Pancreas (tissue), 10 donors: ENCODE measurements at regions not wholly inside any gene's neighbourhood (a gene's known extent, or its start where the extent isn't known, plus 50 kb on each side); places are given as distances from the start of the nearest gene placed in this dataset.

Experiments used
- ATAC-seq, 4 donors: fragments of 200-7000 bp; cut with Tn5 transposase; one replicate each; pipeline versions ENCODE4 v1.8.0 to v1.9.1; 2020; ENCODE audit warnings: mild to moderate bottlenecking in 4 of 4, moderate library complexity in 4 of 4
- DNase-seq, 6 donors: peaks; one replicate each; pipeline ENCODE4 v3.0.0-alpha.2; 2020
- FAIRE-seq: peaks from 2 replicates; lab custom pipeline; 2012; peaks lifted over from hg19 to GRCh38; lab: Jason Lieb, UNC
- H3K27ac ChIP-seq, 4 donors: fragments of 200-600 bp; sonication (generic); 1 replicate in 3 of 4; 2 replicates in 1 of 4; pipeline versions ENCODE4 v1.5.0 to v1.8.0; 2020
- H3K27me3 ChIP-seq, 4 donors: fragments of 200-600 bp; one replicate each; pipeline ENCODE4 v1.8.0; 2021
- H3K36me3 ChIP-seq, 3 donors: fragments of 200-600 bp; sonication (generic) in 1 of 3; one replicate each; pipeline versions ENCODE4 v1.5.0 to v1.8.0; 2020 to 2021
- H3K4me1 ChIP-seq, 3 donors: fragments of 200-600 bp; one replicate each; pipeline ENCODE4 v1.8.0; 2021
- H3K4me3 ChIP-seq, 4 donors: fragments of 200-600 bp; sonication (generic) in 2 of 4; one replicate each; pipeline versions ENCODE4 v1.5.0 to v1.8.0; 2020 to 2021
- H3K9me3 ChIP-seq, 4 donors: fragments of 200-600 bp; one replicate each; pipeline ENCODE4 v1.8.0; 2021
- WGBS, 2 donors: extraction: QIAGEN DNeasy Blood & Tissue Kit; methylation state at CpG; one replicate each; pipeline ENCODE4 v1.1.7; 2013; 5-methylcytosine and 5-hydroxymethylcytosine counted together
- intact Hi-C, 3 donors: fragments of 100-400 bp; cut with DNase I; formaldehyde crosslinking; loops; one replicate each; pipeline versions ENCODE4 v1.11.1 to v1.14.2; 2022
- TF ChIP-seq, protein P1 (sequence below), 4 donors: fragments of 200-600 bp; sonication (generic) in 3 of 4; IDR thresholded peaks; one replicate each; pipeline versions ENCODE4 v1.5.0 to v1.8.0; 2021; ENCODE audit warnings: antibody characterized with exemption in 4 of 4
- donor health status: healthy with polysubstance abuse.
- donor health status: DM: no; HTN: no; CAD: no; lungs with moderate emphysema.
- donor health status: DM: no; HTN: no; CAD: no.
- donor health status: control.
- donor health status: control.
- donor health status: Bipolar disorder and iron deficiency.
- donor health status: DM: yes; HTN: yes; CAD: no.
- donor health status: DM: no; HTN: no; CAD: no.
- donor health status: DM: no; HTN: no; CAD: no.
- donor health status: DM: yes; HTN: yes; CAD: no.

DNA sequence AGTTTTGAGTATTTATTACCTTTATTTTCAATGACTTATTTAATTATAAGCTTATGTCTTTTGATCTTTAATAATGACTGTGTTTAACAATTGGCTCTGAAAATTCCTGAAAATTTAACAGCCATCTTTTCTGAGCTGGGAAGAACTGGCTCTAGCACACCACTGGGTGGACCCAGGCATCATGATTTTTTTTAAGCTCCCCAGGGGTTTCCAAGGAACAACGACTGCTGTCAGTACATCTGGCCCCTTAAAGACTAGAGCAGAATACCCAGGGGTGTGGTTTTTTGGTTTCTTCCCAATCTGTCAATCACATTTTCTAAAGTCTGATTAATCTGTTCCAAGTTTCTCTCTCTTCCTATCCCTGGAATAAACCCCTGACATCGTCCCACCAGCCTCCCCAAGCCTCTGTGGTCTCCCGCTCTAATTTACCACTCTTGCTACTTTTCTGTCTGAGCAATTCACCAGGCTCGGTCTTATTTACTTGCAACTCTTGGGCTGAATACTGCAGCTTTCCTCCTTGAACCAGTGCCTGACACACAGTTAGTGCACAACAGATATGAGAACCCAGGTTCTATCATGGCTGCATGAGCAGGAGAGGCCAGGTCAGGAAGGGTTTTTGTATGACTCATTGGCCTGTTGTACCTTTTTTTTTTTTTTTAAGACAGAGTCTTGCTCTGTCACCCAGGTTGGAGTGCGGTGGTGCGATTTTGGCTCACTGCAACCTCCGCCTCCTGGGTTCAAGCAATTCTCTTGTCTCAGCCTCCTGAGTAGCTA lies 321.9 kb downstream of the ZSWIM6 start:
- TF ChIP-seq, protein P1, sequence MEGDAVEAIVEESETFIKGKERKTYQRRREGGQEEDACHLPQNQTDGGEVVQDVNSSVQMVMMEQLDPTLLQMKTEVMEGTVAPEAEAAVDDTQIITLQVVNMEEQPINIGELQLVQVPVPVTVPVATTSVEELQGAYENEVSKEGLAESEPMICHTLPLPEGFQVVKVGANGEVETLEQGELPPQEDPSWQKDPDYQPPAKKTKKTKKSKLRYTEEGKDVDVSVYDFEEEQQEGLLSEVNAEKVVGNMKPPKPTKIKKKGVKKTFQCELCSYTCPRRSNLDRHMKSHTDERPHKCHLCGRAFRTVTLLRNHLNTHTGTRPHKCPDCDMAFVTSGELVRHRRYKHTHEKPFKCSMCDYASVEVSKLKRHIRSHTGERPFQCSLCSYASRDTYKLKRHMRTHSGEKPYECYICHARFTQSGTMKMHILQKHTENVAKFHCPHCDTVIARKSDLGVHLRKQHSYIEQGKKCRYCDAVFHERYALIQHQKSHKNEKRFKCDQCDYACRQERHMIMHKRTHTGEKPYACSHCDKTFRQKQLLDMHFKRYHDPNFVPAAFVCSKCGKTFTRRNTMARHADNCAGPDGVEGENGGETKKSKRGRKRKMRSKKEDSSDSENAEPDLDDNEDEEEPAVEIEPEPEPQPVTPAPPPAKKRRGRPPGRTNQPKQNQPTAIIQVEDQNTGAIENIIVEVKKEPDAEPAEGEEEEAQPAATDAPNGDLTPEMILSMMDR (IDR thresholded peaks at IDR 0.05), result no peak
- ATAC-seq (no peak), DNase-seq (no peak), FAIRE-seq (no peak)
- no peaks in the 10 kb centered on the region for H3K4me1 ChIP-seq
- H3K36me3 ChIP-seq, result no peaks in the 10 kb centered on the region
- H3K4me3 ChIP-seq, result no peak overlapping the region
- intact Hi-C loops, result loop anchor here in 2 of 3 donors (10.0 kb wide), 3 partner anchors 309 to 479 kb away; partner anchors contain the start of gene ZSWIM6 (in 1 of the 2)
- no peak overlapping the region for H3K27ac ChIP-seq
- no peaks in the 10 kb centered on the region for H3K9me3 ChIP-seq
- no peaks in the 10 kb centered on the region for H3K27me3 ChIP-seq
- 90 to 93% methylated on average over 7 of the region's 7 CpGs for WGBS, 2 donors

DNA sequence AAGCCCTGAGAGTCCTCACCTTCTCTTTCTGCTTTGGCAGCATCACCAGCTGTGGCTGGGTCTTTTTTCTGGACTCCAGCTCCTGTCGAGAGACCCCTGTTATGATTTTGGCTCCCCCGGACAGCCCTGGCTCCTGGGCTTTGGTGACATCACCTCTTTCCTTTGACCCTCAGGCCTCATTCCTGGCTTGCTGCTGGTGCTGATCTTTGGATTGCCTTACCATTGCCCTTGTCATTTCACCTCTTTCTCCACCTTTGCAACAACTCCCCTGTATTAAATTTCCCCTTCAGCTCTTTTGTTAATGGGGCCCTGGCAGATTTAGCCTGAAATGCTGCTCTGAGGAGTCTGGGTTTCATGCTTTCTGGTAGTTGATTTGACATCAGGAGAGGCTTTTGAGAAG lies 322.8 kb downstream of the ZSWIM6 start:
- no peaks in the 10 kb centered on the region for H3K36me3 ChIP-seq
- H3K4me1 ChIP-seq, result no peaks in the 10 kb centered on the region
- FAIRE-seq, result no peak
- H3K27ac ChIP-seq, result no peak overlapping the region
- no peak for ATAC-seq
- H3K27me3 ChIP-seq, result no peaks in the 10 kb centered on the region
- intact Hi-C loops, result loop anchor here in 2 of 3 donors (10.0 kb wide), 3 partner anchors 310 to 480 kb away; partner anchors contain the start of gene ZSWIM6 (in 1 of the 2)
- TF ChIP-seq, protein P1 (IDR thresholded peaks at IDR 0.05), result no peak
- no peaks in the 10 kb centered on the region for H3K9me3 ChIP-seq
- no peak overlapping the region for H3K4me3 ChIP-seq
- DNase-seq, result no peak
- 85 to 93% methylated on average over 2 of the region's 2 CpGs for WGBS, 2 donors

DNA sequence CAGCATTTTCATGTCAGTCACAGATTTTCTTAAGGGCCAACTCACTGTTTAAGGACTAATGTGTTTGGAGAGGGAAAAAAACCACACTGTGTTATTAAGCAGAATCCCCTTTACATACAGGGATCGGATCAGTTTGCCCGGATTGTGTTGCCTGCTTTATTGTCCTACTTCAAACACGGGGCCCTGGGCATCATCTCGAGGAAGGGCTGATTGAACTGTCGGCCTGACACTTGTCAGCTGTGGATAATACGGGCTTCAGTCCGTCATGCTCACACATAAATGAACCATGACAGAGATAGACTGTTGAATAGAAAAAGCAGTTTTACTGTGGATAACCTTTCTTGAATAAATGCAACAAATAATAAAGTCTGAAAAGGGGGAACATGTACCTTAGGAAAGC lies 325.0 kb downstream of the ZSWIM6 start:
- intact Hi-C loops, result loop anchor here in 2 of 3 donors (10.0 kb wide), 3 partner anchors 312 to 482 kb away; partner anchors contain the start of gene ZSWIM6 (in 1 of the 2)
- H3K4me3 ChIP-seq, result no peak overlapping the region
- no peaks in the 10 kb centered on the region for H3K27me3 ChIP-seq
- ATAC-seq (no peak), FAIRE-seq (no peak), DNase-seq (no peak)
- no peaks in the 10 kb centered on the region for H3K9me3 ChIP-seq
- no peak overlapping the region for H3K27ac ChIP-seq
- no peaks in the 10 kb centered on the region for H3K36me3 ChIP-seq
- WGBS, 2 donors, result 86 to 91% methylated on average over 7 of the region's 7 CpGs
- TF ChIP-seq, protein P1 (IDR thresholded peaks at IDR 0.05), result no peak
- no peaks in the 10 kb centered on the region for H3K4me1 ChIP-seq

DNA sequence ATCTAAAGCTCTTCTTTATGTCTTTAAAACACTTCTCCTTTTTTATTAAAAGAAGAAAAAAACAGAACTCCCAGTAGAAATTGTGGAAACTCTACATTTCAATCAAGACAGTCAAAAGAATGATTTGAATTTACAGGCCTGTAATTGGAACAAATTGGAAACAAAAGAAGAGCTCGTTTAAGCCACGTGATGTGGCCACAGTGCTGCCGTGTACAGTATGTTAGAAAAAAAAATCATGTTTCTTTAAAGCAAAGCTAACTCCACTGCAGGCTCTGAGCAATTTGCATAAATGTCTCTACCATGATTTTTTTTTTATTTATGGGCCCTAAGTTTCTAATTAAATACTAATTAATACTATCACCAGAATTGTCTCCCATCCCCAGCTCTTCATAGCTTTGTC lies 325.6 kb downstream of the ZSWIM6 start:
- DNase-seq (no peak), FAIRE-seq (peak; percentile 26), ATAC-seq (no peak)
- Histone ChIP-seq H3K4me3 (no peak overlapping the region), H3K36me3 (no peaks in the 10 kb centered on the region), H3K9me3 (no peaks in the 10 kb centered on the region), H3K27me3 (no peaks in the 10 kb centered on the region), H3K4me1 (no peaks in the 10 kb centered on the region), H3K27ac (no peak overlapping the region)
- intact Hi-C loops, result loop anchor here in 2 of 3 donors (10.0 kb wide), 3 partner anchors 313 to 483 kb away; partner anchors contain the start of gene ZSWIM6 (in 1 of the 2)
- TF ChIP-seq, protein P1 (IDR thresholded peaks at IDR 0.05), result no peak
- WGBS, 2 donors, result 45 to 52% methylated on average over 3 of the region's 3 CpGs
